GM06990 (cell line): ENCODE measurements at regions not wholly inside any gene's neighbourhood (a gene's known extent, or its start where the extent isn't known, plus 50 kb on each side); places are given as distances from the start of the nearest gene placed in this dataset.

Experiments used
- DNase-seq: peaks from one replicate; pipeline ENCODE4 v3.0.0-alpha.2; 2011; ENCODE audit not compliant: insufficient read length; ENCODE audit errors: extremely low read depth
- H3K27me3 ChIP-seq: replicated peaks from 2 replicates; pipeline ENCODE4 v1.6.0; 2011; ENCODE audit warnings: low read length; ENCODE audit not compliant: control insufficient read depth, insufficient read depth
- H3K36me3 ChIP-seq: 2 replicates; pipeline ENCODE4 v1.5.1; 2011; ENCODE audit warnings: low read length; ENCODE audit not compliant: control insufficient read depth, insufficient read depth
- H3K4me3 ChIP-seq: replicated peaks from 2 replicates; pipeline ENCODE4 v1.5.1; 2011; ENCODE audit warnings: low read depth, mild to moderate bottlenecking, control low read depth, low read length
- TF ChIP-seq, protein P1 (sequence below): IDR thresholded peaks from 2 replicates; pipeline ENCODE4 v1.5.1; 2011; ENCODE audit warnings: low read length, control low read depth, mild to moderate bottlenecking, inconsistent platforms; ENCODE audit not compliant: insufficient read depth, poor library complexity, severe bottlenecking

DNA sequence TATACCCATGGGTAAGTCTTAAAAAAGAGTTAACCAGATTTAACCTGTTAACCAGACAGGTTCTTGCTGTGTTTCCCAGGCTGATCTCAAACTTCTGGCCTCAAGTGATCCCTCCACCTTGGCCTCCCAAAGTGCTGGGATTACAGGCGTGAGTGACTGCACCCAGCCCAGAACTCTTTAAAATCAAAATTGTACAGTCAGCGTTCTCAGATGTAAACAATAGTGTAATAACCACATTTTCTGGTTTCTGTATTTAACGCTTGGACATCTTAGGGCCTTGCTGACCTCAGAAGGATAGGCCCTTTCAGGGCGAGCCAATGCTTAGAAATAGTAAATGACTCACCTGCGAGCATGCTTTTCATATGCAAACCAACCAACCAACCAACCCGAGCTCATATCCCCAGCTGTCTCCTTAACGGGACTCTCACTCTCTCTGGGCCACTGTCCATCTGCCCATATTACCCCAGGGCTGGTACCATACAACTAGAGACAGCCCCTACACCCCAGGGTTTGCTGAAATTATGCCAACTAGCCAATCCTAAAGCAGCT, 415.0 kb upstream of the XYLT1 start:
- H3K27me3 ChIP-seq, result no peaks in the 10 kb centered on the region
- no peak overlapping the region for H3K4me3 ChIP-seq
- TF ChIP-seq, protein P1, sequence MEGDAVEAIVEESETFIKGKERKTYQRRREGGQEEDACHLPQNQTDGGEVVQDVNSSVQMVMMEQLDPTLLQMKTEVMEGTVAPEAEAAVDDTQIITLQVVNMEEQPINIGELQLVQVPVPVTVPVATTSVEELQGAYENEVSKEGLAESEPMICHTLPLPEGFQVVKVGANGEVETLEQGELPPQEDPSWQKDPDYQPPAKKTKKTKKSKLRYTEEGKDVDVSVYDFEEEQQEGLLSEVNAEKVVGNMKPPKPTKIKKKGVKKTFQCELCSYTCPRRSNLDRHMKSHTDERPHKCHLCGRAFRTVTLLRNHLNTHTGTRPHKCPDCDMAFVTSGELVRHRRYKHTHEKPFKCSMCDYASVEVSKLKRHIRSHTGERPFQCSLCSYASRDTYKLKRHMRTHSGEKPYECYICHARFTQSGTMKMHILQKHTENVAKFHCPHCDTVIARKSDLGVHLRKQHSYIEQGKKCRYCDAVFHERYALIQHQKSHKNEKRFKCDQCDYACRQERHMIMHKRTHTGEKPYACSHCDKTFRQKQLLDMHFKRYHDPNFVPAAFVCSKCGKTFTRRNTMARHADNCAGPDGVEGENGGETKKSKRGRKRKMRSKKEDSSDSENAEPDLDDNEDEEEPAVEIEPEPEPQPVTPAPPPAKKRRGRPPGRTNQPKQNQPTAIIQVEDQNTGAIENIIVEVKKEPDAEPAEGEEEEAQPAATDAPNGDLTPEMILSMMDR, result no peak
- no peaks in the 10 kb centered on the region for H3K36me3 ChIP-seq
- DNase-seq, result no peak

DNA sequence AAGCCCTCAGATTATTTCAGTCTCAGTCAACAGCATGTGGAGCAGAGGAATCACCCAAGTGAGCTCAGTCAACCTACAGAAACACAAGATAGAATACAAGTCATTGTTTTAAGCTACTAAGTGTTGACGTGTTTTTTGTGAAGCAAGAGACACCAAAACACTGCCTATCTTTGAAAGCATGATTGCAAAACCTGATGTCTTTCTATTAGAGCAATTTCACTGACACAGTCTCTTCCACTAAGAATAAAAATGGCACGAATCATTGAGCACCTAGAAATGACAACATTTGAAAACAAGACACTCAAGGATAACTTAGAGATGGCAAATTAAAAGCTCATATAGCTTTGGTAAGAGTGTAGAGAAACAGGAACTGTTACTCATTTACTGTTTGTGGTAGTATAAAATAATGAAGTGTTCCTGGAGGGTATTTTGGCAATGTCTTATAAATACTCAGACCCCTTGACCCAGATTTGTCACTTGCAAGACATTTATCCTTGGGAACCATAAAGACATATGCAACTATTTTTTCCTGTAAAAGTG, 407.1 kb upstream of the XYLT1 start:
- H3K27me3 ChIP-seq, result no peaks in the 10 kb centered on the region
- TF ChIP-seq, protein P1, result no peak
- H3K4me3 ChIP-seq, result no peak overlapping the region
- H3K36me3 ChIP-seq, result no peaks in the 10 kb centered on the region
- no peak for DNase-seq

DNA sequence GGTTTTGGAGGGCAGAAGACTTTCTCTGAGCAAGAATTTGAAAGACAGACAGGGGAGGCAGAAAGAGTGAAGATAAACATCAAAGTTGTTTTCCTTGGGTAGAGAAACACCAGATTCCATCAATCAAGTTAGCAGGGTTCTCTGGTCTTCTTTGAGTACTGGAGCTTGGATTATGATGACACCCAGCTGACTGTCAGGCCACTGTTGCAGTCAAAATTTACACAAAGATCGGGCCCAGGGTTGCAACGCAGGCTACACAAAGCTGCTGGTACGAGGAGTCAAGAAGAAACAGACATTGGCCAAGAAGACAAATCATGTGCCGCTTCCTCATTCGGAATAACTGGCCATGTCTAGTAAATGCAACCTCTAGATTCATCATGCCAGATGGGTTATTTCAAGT, 396.2 kb upstream of the XYLT1 start:
- H3K27me3 ChIP-seq, result no peaks in the 10 kb centered on the region; the same call in 1 of the 2 replicates
- H3K4me3 ChIP-seq, result no peak overlapping the region
- TF ChIP-seq, protein P1, result no peak
- DNase-seq, result no peak
- no peaks in the 10 kb centered on the region for H3K36me3 ChIP-seq

DNA sequence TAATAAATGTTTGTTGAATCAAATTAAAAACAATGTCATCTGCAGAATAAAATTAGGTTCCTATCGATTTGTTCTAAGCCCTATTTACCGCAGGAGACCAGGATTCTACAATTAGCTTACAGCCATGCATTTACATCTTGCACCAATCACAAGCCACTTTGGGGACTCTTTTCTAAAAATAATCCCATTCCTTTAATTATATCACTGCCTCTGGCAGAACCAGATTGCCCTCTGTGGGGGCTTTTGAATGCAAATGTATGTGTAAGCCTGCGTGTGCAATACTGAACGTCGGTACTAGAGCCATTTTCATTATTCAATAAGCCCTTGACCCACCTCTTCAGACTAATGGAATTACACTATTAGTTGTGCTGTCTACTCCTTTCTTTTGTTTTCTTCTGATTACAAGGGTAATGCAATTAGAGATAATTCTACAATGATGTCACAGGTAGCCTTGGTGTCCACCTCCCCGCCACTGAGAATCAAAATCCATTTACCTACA, 391.3 kb upstream of the XYLT1 start:
- DNase-seq, result no peak
- H3K4me3 ChIP-seq, result no peak overlapping the region
- no peaks in the 10 kb centered on the region; the same call in 1 of the 2 replicates for H3K27me3 ChIP-seq
- TF ChIP-seq, protein P1, result no peak
- no peaks in the 10 kb centered on the region for H3K36me3 ChIP-seq

DNA sequence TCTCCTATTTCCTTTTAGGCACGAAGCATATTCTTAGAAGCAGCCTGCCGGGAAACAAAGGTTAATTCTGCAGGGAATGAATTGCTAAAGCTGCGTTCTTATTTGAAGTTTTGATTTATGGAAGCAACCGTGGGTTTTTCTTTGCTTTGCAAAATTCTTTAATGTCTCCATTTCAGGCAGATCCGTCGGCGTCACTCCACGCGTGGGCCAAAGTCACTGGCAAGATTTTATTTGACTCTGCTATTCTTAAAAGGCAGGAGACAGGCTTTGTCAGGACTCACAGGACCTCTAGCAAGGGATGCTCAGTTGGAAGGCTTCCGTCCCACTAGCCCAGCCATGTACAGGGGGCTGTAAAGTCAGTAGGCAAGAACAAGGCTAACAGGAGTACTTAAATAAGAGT, 387.3 kb upstream of the XYLT1 start:
- no peak for DNase-seq
- Histone ChIP-seq H3K36me3 (no peaks in the 10 kb centered on the region), H3K4me3 (no peak overlapping the region), H3K27me3 (no peaks in the 10 kb centered on the region)
- TF ChIP-seq, protein P1, result no peak
